Esophagus squamous epithelium (tissue), 5 donors: ENCODE measurements at regions not wholly inside any gene's neighbourhood (a gene's known extent, or its start where the extent isn't known, plus 50 kb on each side); places are given as distances from the start of the nearest gene placed in this dataset.
A peak's percentile ranks its signal among the peaks of the same experiment; 100 is the strongest.

ENCODE experiments used
- DNase-seq: peaks from one replicate; lab custom pipeline; 2025; lab: John Stamatoyannopoulos, UW
- H3K27ac ChIP-seq, 4 donors: fragments of 200-600 bp; sonication (generic); one replicate each; pipeline ENCODE4 v1.5.1; 2016 to 2019; ENCODE audit warnings: mild to moderate bottlenecking in 1 of 4
- H3K27me3 ChIP-seq, 4 donors: fragments of 200-600 bp; sonication (generic); 1 replicate in 3 of 4; 2 replicates in 1 of 4; pipeline versions ENCODE4 v1.5.1 to v1.6.0; 2017 to 2021; ENCODE audit warnings: antibody characterized with exemption in 1 of 4
- H3K36me3 ChIP-seq, 3 donors: fragments of 200-600 bp; sonication (generic); one replicate each; pipeline ENCODE4 v1.5.1; 2016 to 2019
- H3K4me1 ChIP-seq, 3 donors: fragments of 200-600 bp; sonication (generic); one replicate each; pipeline ENCODE4 v1.5.1; 2017 to 2019
- H3K4me3 ChIP-seq, 4 donors: fragments of 200-600 bp; sonication (generic); 1 replicate in 3 of 4; 2 replicates in 1 of 4; pipeline ENCODE4 v1.5.1; 2016 to 2019; ENCODE audit warnings: mild to moderate bottlenecking in 2 of 4, moderate library complexity in 1 of 4
- H3K9me3 ChIP-seq, 3 donors: fragments of 200-600 bp; sonication (generic); one replicate each; pipeline ENCODE4 v1.5.1; 2016 to 2019
- POLR2A ChIP-seq, 4 donors: fragments of 450-650 bp; IDR thresholded peaks; one replicate each; pipeline ENCODE4 v1.6.1; 2017; ENCODE audit warnings: antibody characterized with exemption in 4 of 4, mild to moderate bottlenecking in 4 of 4, moderate library complexity in 3 of 4
- WGBS, 2 donors: methylation state at CpG; one replicate each; pipeline ENCODE4 v1.1.5; 2018; 5-methylcytosine and 5-hydroxymethylcytosine counted together
- intact Hi-C: fragments of 100-400 bp; cut with DNase I; formaldehyde crosslinking; loops from one replicate; pipeline ENCODE4 v1.15.0; 2022
- TF ChIP-seq, protein P1 (sequence below), 6 experiments: fragments of 450-650 bp in 4 of 6; fragments of 200-600 bp in 2 of 6; sonication (generic) in 2 of 6; IDR thresholded peaks; one replicate each; pipeline ENCODE4 v1.5.1; 2016 to 2019; ENCODE audit warnings: antibody characterized with exemption in 6 of 6, mild to moderate bottlenecking in 4 of 6, moderate library complexity in 4 of 6
- donor health status: DM: yes; HTN: yes; CAD: no.

DNA sequence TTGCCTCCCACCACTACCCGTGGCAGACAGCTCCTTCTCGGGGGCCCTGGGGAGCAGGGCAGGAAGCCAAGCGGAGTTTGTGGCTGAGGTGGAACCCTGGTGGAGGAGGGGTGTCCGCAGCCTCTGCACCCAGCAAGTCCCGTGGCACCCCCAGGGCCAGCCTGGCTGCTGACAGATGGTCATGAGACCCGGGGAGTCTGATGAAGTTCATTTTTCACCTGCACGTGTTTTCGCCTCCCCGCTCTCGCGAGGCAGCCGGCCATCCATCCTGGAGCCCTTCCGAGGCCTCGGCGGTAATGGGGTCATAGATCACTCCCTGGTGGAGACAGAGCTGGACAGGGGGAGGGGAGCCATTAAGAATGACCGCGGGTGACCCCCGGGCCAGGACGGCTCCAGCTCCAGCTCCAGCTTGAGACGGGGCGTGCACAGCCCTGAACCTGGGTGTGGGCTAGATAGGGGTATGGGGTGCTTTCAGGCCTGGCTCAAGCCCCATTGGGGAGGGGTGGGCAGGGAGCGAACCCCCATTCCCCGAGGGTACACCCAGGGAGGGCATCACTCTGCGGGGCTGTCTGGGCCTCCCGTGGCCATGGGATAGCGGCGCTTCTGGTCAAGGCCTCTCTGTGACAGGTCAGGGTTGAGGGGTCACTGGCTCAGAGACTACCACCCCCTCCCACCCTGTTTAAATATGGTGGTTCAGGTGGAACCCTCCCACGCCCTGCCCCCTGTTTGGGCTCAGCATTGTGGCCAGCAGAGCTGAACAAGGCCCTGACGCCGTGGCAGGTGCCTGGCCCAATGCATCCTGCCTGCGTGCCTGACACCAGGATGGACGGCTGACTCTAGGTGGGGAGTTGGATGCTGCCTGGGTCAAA lies 227.4 kb upstream of the GSE1 start:
- Histone ChIP-seq H3K9me3 (no peaks in the 10 kb centered on the region), H3K4me3 (no peak overlapping the region), H3K27me3 (peaks cover 0 to 6% (median 0%) of the 10 kb centered on the region in 4 donors), H3K36me3 (no peaks in the 10 kb centered on the region), H3K4me1 (peaks cover 16 to 65% (median 40%) of the 10 kb centered on the region in 3 donors), H3K27ac (peak overlapping the region; percentile 51 to 86 (median 58))
- intact Hi-C loops = no loop called here
- WGBS, 2 donors = 73% methylated on average over 3 of the region's 32 CpGs; no CpG with 5 or more reads in 1 of the 2 donors
- TF ChIP-seq, protein P1, sequence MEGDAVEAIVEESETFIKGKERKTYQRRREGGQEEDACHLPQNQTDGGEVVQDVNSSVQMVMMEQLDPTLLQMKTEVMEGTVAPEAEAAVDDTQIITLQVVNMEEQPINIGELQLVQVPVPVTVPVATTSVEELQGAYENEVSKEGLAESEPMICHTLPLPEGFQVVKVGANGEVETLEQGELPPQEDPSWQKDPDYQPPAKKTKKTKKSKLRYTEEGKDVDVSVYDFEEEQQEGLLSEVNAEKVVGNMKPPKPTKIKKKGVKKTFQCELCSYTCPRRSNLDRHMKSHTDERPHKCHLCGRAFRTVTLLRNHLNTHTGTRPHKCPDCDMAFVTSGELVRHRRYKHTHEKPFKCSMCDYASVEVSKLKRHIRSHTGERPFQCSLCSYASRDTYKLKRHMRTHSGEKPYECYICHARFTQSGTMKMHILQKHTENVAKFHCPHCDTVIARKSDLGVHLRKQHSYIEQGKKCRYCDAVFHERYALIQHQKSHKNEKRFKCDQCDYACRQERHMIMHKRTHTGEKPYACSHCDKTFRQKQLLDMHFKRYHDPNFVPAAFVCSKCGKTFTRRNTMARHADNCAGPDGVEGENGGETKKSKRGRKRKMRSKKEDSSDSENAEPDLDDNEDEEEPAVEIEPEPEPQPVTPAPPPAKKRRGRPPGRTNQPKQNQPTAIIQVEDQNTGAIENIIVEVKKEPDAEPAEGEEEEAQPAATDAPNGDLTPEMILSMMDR (IDR thresholded peaks at IDR 0.05) = no peak
- no peak for TF ChIP-seq POLR2A (IDR thresholded peaks at IDR 0.05)
- DNase-seq = no peak

DNA sequence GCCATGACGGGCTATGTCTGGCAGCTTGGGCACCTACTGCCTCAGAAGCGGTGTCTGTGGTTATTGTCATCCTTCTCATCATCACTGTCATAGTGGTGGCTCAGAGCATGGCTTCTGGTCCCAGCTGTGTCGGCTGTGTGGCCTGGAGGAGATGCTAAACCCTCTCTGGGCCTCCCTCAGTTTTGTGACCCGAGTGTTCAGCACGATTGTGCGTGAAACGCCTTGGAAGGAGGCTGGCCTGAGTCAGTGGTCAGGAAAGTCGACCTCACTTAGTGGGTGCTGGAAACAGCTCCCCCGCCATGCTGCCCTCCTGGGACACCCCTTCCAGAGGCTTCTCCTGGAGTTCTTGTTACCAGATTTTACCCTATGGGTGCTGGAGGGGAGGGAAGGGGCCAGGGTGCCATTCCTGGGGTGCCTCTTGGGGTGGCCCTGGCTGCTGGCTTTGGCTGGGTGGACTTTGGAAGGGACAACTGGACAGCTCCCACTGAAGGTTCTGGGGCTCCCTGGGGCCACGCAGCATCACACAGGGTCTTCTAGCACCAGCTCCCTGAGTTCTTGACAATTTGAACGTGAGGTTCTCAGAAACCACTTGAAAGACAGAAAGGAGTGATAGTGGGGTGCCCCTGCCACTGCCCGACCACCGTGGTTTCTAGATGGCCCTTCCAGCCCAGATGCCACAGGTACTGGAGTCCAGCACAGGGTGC lies 226.5 kb upstream of the GSE1 start:
- intact Hi-C loops = no loop called here
- H3K4me1 ChIP-seq = peaks cover 16 to 71% (median 41%) of the 10 kb centered on the region in 3 donors
- H3K27ac ChIP-seq = no peak overlapping the region
- H3K36me3 ChIP-seq = no peaks in the 10 kb centered on the region
- H3K27me3 ChIP-seq = peaks cover 0 to 6% (median 0%) of the 10 kb centered on the region in 4 donors
- WGBS, 2 donors = 70 to 89% methylated on average over 2 to 4 of the region's 13 CpGs
- no peak overlapping the region for H3K4me3 ChIP-seq
- no peaks in the 10 kb centered on the region for H3K9me3 ChIP-seq
- no peak for TF ChIP-seq POLR2A (IDR thresholded peaks at IDR 0.05)
- no peak for DNase-seq

DNA sequence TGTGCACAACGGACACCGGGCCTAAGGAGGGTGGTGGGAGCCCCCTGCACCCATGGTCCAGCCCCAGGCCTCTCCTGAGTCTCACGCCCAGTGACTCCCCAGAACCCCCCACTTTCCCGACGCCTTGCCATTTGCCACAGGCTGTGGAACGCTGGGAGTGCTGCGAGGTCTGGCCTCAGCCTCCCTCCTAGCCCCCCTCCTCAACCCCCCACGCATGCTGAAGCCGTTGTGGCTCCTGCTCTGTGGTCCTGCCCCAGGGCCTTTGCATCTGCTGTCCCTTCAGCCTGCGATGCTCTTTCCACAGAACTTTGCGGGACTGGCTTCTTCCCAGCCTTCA lies 226.0 kb upstream of the GSE1 start:
- 91 to 92% methylated on average over 6 to 8 of the region's 11 CpGs for WGBS, 2 donors
- H3K4me3 ChIP-seq = no peak overlapping the region
- no peaks in the 10 kb centered on the region for H3K36me3 ChIP-seq
- no peak for TF ChIP-seq POLR2A (IDR thresholded peaks at IDR 0.05)
- TF ChIP-seq, protein P1 (IDR thresholded peaks at IDR 0.05) = no peak
- H3K27me3 ChIP-seq = peaks cover 0 to 6% (median 0%) of the 10 kb centered on the region in 4 donors
- H3K9me3 ChIP-seq = no peaks in the 10 kb centered on the region
- no peak overlapping the region for H3K27ac ChIP-seq
- DNase-seq = no peak
- peaks cover 16 to 70% (median 36%) of the 10 kb centered on the region in 3 donors for H3K4me1 ChIP-seq
- intact Hi-C loops = no loop called here

DNA sequence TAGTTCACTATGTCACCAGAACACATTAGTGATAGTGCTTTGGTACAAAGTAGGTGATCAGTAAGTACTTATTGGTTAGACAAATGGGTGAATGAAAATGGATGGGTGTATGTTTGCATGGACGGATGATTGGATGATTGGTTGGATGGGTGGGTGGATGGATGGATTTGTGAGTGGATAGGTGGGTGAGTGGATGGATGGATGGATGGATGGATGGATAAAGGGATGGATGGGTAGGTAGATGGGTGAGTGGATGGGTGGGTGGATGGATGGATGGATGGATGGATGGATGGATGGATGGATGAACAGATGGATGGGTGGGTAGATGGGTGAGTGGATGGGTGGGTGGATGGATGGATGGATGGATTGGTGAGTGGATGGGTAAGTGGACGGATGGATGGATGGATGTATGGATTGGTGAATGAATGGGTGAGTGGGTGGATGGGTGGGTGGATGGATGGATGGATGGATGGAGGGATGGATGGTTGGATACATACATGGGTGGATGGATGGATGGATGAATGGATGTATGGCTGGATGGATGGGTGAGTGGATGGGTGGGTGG lies 225.3 kb upstream of the GSE1 start:
- no peak for TF ChIP-seq POLR2A (IDR thresholded peaks at IDR 0.05)
- TF ChIP-seq, protein P1 (IDR thresholded peaks at IDR 0.05) = no peak
- no peaks in the 10 kb centered on the region for H3K9me3 ChIP-seq
- H3K27ac ChIP-seq = no peak overlapping the region
- no peaks in the 10 kb centered on the region for H3K36me3 ChIP-seq
- 91 to 93% methylated on average over 2 of the region's 2 CpGs for WGBS, 2 donors
- H3K4me3 ChIP-seq = no peak overlapping the region
- peaks cover 16 to 63% (median 32%) of the 10 kb centered on the region in 3 donors for H3K4me1 ChIP-seq
- peaks cover 0 to 6% (median 0%) of the 10 kb centered on the region in 4 donors for H3K27me3 ChIP-seq
- no peak for DNase-seq
- intact Hi-C loops = no loop called here

DNA sequence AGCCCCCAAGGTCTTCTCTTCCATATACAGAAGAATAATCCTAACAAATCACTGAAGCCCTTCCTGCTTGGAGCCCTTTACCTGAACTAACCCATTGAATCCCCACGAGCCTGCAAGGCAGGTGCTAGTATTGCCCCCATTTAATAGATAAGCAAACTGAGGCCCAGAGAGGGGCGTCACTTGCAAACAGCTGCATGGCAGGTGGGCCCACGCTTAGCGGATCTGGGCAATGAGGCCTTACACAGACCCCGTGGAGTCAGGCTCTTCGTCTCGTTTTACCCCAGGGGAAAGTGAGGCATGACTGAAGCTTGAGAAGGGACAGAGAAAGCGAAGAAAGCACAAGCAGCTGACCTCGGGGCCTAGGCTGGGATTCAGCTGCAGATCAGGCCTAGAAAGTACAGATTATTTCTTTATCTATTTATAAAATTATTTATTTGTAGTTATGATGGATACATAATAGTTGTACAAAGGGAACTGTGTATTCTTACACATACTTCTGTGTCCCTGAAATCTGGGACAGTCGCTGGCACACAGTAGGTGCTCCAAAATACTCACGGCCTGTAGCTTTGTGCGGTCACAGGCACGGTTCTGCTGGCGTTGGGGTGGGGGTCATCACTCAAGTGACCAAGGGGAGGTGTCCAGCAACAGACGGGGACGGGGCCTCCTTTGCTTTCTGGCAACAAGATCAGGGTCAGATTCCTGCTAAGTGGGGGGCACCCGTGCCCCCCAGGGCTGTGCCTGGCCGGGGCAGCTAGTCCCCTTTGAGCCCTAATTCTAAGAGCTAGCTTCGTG lies 223.2 kb upstream of the GSE1 start:
- H3K27ac ChIP-seq = peak overlapping the region; percentile 30 to 75 (median 37)
- H3K27me3 ChIP-seq = peaks cover 0 to 6% (median 0%) of the 10 kb centered on the region in 4 donors
- TF ChIP-seq, protein P1 (IDR thresholded peaks at IDR 0.05) = no peak
- no peak for TF ChIP-seq POLR2A (IDR thresholded peaks at IDR 0.05)
- no peaks in the 10 kb centered on the region for H3K9me3 ChIP-seq
- intact Hi-C loops = no loop called here
- H3K36me3 ChIP-seq = no peaks in the 10 kb centered on the region
- H3K4me3 ChIP-seq = no peak overlapping the region
- 73 to 77% methylated on average over 14 to 17 of the region's 19 CpGs for WGBS, 2 donors
- H3K4me1 ChIP-seq = peaks cover 12 to 61% (median 29%) of the 10 kb centered on the region in 3 donors
- no peak for DNase-seq
